KMS-11 (cell line): ENCODE measurements at regions not wholly inside any gene's neighbourhood (a gene's known extent, or its start where the extent isn't known, plus 50 kb on each side); places are given as distances from the start of the nearest gene placed in this dataset.
A peak's percentile ranks its signal among the peaks of the same experiment; 100 is the strongest.

Source experiments
- H2AFZ ChIP-seq: fragments of 200-600 bp; sonication (generic); 2 replicates; pipeline ENCODE4 v1.6.1; 2016; ENCODE audit warnings: antibody characterized with exemption, mixed run types, low read depth
- H3K27ac ChIP-seq: fragments of 200-600 bp; sonication (generic); 2 replicates; pipeline ENCODE4 v1.6.1; 2016; ENCODE audit warnings: mild to moderate bottlenecking, mixed run types
- H3K27me3 ChIP-seq: fragments of 200-600 bp; sonication (generic); 2 replicates; pipeline ENCODE4 v1.6.1; 2017; ENCODE audit warnings: mild to moderate bottlenecking, low read depth, mixed run types, moderate library complexity; ENCODE audit not compliant: insufficient read depth
- H3K36me3 ChIP-seq: fragments of 200-600 bp; sonication (generic); 2 replicates; pipeline ENCODE4 v1.6.1; 2017; ENCODE audit warnings: mild to moderate bottlenecking, mixed run types; ENCODE audit not compliant: insufficient read depth
- H3K4me1 ChIP-seq: fragments of 200-600 bp; sonication (generic); 2 replicates; pipeline ENCODE4 v1.6.1; 2016; ENCODE audit warnings: mild to moderate bottlenecking, low read depth, mixed run types; ENCODE audit not compliant: poor library complexity, severe bottlenecking
- H3K4me2 ChIP-seq: fragments of 200-600 bp; sonication (generic); 2 replicates; pipeline ENCODE4 v1.7.0; 2016; ENCODE audit warnings: mild to moderate bottlenecking, mixed run types
- H3K4me3 ChIP-seq: fragments of 200-600 bp; sonication (generic); IDR thresholded peaks from 2 replicates; pipeline ENCODE4 v1.6.1; 2017; ENCODE audit warnings: low read depth, low read length, mixed read lengths; ENCODE audit not compliant: insufficient read depth
- H3K79me2 ChIP-seq: fragments of 200-600 bp; sonication (generic); 2 replicates; pipeline ENCODE4 v1.6.1; 2016; ENCODE audit warnings: low read depth, mixed run types; ENCODE audit not compliant: insufficient read depth
- H3K9ac ChIP-seq: fragments of 200-600 bp; sonication (generic); 2 replicates; pipeline ENCODE4 v1.6.1; 2016; ENCODE audit warnings: mild to moderate bottlenecking, mixed run types
- H4K20me1 ChIP-seq: fragments of 200-600 bp; sonication (generic); 2 replicates; pipeline ENCODE4 v1.6.1; 2016; ENCODE audit warnings: mild to moderate bottlenecking, mixed run types; ENCODE audit not compliant: insufficient read depth
- TF ChIP-seq, protein P1 (sequence below): fragments of 200-600 bp; sonication (generic); conservative IDR thresholded peaks from 2 replicates; pipeline ENCODE4 v1.6.1; 2017; ENCODE audit warnings: low read depth, mild to moderate bottlenecking, antibody characterized with exemption, low read length, moderate library complexity, mixed read lengths

GRCh38 chr7:124403587-124403986, 362.0 kb downstream of the GPR37 start:
- Histone ChIP-seq H3K27me3 (no peaks in the 10 kb centered on the region), H3K4me3 (no peak overlapping the region), H3K36me3 (no peaks in the 10 kb centered on the region), H3K4me1 (peaks cover 33% of the 10 kb centered on the region), H3K4me2 (no peak overlapping the region), H4K20me1 (no peaks in the 10 kb centered on the region), H3K9ac (no peak overlapping the region), H2AFZ (no peak overlapping the region), H3K27ac (no peak overlapping the region), H3K79me2 (no peaks in the 10 kb centered on the region)
- TF ChIP-seq, protein P1, sequence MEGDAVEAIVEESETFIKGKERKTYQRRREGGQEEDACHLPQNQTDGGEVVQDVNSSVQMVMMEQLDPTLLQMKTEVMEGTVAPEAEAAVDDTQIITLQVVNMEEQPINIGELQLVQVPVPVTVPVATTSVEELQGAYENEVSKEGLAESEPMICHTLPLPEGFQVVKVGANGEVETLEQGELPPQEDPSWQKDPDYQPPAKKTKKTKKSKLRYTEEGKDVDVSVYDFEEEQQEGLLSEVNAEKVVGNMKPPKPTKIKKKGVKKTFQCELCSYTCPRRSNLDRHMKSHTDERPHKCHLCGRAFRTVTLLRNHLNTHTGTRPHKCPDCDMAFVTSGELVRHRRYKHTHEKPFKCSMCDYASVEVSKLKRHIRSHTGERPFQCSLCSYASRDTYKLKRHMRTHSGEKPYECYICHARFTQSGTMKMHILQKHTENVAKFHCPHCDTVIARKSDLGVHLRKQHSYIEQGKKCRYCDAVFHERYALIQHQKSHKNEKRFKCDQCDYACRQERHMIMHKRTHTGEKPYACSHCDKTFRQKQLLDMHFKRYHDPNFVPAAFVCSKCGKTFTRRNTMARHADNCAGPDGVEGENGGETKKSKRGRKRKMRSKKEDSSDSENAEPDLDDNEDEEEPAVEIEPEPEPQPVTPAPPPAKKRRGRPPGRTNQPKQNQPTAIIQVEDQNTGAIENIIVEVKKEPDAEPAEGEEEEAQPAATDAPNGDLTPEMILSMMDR = no peak

GRCh38 chr7:124403112-124403511, 362.5 kb downstream of the GPR37 start:
- Histone ChIP-seq H3K36me3 (no peaks in the 10 kb centered on the region), H2AFZ (no peak overlapping the region), H3K79me2 (no peaks in the 10 kb centered on the region), H3K4me1 (peaks cover 37% of the 10 kb centered on the region), H4K20me1 (no peaks in the 10 kb centered on the region), H3K27me3 (no peaks in the 10 kb centered on the region), H3K9ac (no peak overlapping the region), H3K4me2 (no peak overlapping the region), H3K4me3 (no peak overlapping the region), H3K27ac (no peak overlapping the region)
- TF ChIP-seq, protein P1 = no peak

DNA sequence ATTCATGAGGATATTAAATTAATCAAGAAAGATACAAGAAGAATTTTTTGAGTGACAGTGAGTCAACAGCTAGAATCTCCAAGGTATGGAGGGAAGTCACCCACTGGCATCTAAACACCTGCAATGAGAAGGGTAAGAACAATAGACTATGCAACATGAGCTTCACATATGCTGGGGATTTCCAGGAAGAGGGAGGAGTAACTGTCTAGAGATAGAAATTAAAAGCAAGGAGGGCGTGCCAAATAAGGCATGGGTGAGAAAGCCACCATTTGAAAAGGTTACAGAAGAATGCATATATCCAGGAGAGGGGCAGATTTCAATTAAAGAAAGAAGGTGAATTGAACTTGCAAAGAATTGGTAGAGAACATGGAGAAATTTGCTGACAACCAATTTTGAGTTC, 365.7 kb downstream of the GPR37 start:
- peaks cover 38% of the 10 kb centered on the region for H3K4me1 ChIP-seq
- H4K20me1 ChIP-seq = no peaks in the 10 kb centered on the region
- no peaks in the 10 kb centered on the region for H3K27me3 ChIP-seq
- H2AFZ ChIP-seq = peak overlapping the region; percentile 47
- H3K27ac ChIP-seq = peak overlapping the region; percentile 62
- H3K4me2 ChIP-seq = peak overlapping the region; percentile 69
- no peaks in the 10 kb centered on the region for H3K36me3 ChIP-seq
- TF ChIP-seq, protein P1 = no peak
- H3K79me2 ChIP-seq = no peaks in the 10 kb centered on the region
- H3K9ac ChIP-seq = no peak overlapping the region
- H3K4me3 ChIP-seq = no peak overlapping the region

- Histone ChIP-seq H3K27me3 (no peaks in the 10 kb centered on the region), H3K79me2 (no peaks in the 10 kb centered on the region), H3K4me1 (peaks cover 38% of the 10 kb centered on the region), H3K4me2 (peak overlapping the region; percentile 69), H3K9ac (no peak overlapping the region), H4K20me1 (no peaks in the 10 kb centered on the region), H3K4me3 (no peak overlapping the region), H3K36me3 (no peaks in the 10 kb centered on the region), H3K27ac (peak overlapping the region; percentile 62), H2AFZ (peak overlapping the region; percentile 38)
- TF ChIP-seq, protein P1 = no peak
Measured at GRCh38 chr7:124398937-124399552, 366.2 kb upstream of the TMEM229A start.
